ENCODE measurements at regions not wholly inside any gene's neighbourhood (a gene's known extent, or its start where the extent isn't known, plus 50 kb on each side); places are given as distances from the start of the nearest gene placed in this dataset.

DNA sequence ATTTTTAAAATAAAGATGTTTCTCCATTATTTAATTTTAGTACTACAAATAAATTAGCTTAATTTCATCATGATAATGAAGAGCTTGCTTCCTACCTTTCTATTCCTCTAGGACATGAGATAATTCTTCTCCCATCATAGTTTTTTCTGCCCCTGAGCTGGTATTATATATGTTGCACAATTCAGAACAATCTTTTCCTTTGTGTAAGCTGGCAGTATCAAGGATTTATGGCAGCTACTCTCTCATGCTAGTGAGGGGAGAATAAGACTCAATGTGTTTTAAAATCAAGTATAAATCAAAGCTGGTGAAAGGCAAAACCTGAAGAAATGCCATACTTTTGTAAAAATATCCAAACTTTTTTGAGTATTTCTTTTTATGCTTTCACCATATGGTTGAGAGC, 1405.3 kb downstream of the SI start:
- DNase-seq (ENCODE audit: low read depth in 2 of 2): no peak

DNA sequence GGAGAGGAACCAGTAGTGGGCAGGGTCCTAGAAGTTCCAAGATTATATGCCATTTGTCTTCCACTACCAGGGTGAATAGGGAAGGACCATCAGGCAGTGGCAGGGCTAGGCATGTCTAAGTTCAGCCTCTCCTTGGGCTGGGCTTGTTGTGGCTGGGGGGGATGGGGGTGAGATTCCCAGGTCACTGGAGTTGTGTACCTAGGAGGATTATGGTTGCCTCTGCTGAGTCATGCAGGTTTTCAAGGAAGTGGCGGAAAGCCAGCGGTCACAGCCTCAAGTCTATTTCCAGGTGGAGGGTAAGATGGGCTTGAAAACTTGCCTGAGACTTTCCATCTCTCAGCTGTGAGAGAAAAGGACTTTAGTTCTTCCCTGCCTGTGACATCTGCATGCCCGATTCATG, 1407.1 kb downstream of the SI start:
- no peak for DNase-seq (ENCODE audit: low read depth in 2 of 2)

DNA sequence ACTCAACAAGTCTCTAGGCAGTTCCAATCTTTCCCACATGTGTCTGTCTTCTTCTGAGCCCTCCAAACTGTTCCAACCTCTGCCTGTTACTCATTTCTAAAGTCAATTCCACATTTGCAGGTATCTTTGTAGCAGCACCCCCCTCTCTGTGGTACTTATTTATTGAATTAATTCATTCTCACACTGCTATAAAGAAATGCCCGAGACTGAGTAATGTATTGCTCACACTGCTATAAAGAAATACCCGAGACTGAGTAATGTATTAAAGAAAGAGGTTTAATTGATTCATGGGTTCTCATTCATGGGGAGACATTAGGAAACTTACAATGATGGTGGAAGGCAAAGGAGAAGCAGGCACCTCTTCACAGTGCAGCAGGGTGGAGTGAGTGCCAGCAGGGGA, 1413.8 kb downstream of the SI start:
- DNase-seq (ENCODE audit: low read depth in 2 of 2): no peak

DNA sequence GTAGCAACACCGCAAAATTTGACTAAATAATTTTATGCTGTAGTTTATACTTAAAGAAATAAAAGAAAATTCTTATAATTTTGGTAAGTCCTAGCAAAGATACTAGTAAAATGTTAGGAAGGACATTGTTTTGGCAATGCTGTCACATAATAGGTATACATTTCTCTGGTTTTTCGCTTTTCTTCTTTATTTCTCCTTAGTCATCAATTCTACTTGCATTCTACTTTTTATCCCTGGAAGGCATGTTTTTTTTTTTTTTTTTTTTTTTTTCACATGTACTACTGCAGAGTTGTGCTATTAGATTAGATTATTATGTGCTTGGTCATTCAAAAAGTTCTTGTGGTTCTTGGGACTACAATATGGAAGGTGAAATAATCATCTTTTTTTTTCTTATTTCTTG, 1421.2 kb downstream of the SI start:
- DNase-seq (ENCODE audit: low read depth in 2 of 2): no peak

GRCh38 chr3:163655021-163655420, 1423.3 kb downstream of the SI start:
- DNase-seq (ENCODE audit: low read depth in 2 of 2): no peak

DNA sequence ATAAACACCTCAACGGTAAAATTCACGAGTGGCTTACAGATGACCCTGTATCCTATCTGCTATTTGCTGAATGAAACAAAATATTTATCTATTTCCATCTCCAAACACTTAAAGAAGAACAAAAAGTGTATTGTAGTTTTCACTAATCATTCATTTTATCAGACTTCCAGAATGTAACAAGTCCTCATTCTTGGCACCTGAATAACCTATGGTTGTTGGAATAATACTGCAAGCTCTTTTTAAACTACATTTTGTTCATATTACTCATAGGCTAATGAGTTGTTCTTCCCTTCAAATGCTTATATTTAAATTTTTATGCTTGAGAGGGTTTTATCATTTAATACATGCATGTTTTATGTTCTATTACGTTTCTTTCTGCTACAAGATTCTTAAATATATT, 1434.1 kb downstream of the SI start:
- no peak for DNase-seq (ENCODE audit: low read depth in 2 of 2)

GRCh38 chr3:163632722-163633121, 1445.6 kb downstream of the SI start:
- DNase-seq (ENCODE audit: low read depth in 2 of 2): no peak

GRCh38 chr3:163626753-163627152, 1451.5 kb downstream of the SI start:
- DNase-seq (ENCODE audit: low read depth in 2 of 2): no peak

DNA sequence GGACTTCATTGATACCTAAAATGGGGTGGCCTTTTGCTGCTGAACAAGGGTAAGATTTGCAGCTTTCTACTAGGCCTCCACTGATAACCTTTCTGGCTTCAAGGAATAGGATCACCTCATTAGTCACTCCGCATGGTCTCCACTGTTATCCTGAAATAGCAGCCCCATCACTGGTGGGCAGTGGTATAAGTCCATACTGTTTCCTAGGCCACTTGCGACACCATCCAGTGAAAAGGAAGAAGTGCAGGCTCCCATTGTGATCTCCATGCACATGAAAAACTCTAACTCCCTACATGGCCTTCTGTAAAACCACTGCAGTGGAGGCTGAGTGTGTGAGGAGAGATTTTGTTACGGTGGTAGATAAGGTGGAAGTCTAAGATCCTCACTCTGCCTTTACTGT, 1455.9 kb downstream of the SI start:
- no peak for DNase-seq (ENCODE audit: low read depth in 2 of 2)

DNA sequence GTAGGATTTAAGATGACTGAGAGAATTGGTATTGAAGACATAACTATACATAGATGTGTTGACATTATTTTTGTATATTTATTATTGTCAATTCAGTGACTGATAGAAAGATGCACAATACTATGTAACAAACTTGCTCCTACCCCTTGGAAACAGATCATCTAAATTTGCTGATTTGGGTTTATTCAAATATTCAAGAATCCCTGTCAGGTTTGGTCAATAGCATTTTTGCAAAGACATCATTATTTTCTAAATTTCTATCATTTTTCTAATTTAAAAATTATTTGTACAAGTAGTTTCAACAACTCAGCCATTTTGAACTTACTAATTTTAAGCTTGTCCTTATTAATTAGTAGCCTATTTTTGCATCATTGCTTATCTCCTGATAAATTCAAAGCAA, 1463.4 kb downstream of the SI start:
- DNase-seq (ENCODE audit: low read depth in 2 of 2): no peak

DNA sequence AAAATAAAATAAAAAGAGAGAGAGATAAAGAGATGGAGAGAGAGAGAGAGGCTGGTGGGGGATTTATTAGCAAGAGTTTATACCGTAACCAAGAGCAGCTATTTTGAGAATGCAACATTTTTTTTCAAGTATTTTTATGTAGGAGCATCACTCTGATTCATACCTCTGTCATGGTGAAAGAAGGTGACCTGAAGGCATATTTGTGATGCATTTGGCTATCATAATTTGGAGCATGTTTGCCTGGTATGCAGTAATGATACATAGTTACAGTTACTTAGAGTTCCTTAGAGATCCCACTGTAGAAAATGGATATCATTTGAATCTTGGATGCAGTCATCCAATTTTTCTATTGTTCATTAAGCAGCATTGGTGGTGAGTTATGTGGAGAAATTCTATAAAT, 1472.4 kb downstream of the SI start:
- no peak for DNase-seq (ENCODE audit: low read depth in 2 of 2)

GRCh38 chr3:163601426-163601825, 1476.9 kb downstream of the SI start:
- no peak for DNase-seq (ENCODE audit: low read depth in 2 of 2)

DNA sequence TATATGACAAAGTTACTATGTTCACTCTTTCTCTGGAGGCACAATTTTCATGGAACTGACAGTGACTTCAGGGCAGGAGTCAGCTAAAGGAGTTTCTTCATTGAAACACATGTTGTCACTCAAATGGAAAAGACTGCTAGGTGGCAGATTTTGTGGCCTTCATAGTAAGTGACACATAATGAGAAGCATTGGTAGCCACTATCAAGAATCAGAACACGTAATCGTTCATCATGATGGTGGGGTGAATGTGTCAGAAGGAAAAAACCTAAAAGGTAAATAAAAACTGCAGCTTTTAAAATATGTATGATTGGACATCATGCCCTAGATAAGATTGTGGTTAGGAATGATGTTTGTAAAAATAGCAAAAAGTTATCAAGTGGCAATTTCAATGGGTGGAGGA, 1491.0 kb downstream of the SI start:
- no peak for DNase-seq (ENCODE audit: low read depth in 2 of 2)

DNA sequence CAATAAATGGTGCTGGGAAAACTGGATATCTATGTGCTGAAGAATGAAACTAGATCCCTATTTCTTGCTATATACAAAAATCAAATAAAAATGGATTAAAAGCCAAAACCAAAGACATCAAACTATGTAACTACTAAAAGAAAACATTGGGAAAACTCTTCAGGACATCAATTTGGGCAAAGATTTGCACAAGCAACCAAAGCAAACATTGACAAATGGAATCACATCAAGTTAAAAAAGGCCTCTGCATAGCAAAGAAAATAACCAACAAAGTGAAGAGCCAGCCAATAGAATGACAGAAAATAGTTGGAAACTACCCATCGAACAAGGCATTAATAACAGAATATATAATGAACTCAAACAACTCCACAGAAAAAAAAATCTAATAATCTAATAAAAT, 1495.3 kb downstream of the SI start:
- no peak for DNase-seq (ENCODE audit: low read depth in 2 of 2)

DNA sequence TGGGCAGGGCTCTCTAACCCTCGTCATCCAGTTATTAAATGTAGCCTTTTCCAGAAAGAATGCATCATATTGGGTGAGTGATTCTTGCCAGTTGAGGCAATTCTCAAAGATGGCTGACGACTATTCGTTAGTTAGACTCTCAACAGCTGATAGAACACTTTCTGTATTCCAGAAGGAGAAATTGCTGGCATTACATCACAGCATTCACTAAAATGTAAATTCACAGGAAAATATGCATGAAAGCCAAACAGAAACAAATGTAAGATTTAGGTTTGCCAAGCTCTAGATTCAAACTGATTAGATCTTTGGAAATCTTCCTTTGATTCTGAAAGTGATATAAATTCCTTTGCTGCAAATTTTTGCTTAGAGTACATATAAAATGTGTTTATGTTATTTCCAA, 1501.0 kb downstream of the SI start:
- DNase-seq (ENCODE audit: low read depth in 2 of 2): no peak

- DNase-seq (ENCODE audit: low read depth in 2 of 2): no peak
Measured at GRCh38 chr3:163576314-163576713, 1502.0 kb downstream of the SI start.

DNA sequence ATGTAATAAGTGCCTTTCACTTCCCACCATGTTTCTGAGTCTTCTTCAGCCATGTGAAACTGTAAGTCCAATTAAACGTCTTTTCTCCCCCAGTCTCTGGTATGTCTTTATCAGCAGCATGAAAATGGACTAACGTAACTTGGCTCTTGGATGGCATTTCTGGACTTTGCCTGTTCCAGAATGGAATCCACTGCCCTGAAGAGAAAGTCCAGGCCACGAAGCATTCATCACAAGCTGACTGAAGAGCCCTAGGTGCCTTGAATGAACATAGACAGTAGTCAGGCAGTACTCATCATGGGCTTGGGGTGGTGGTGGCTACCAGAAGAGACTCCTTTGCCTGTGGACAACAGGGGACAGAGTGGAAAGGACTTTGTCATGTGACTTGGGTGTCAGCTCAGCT, 1505.0 kb downstream of the SI start:
- DNase-seq (ENCODE audit: low read depth in 2 of 2): no peak

- DNase-seq (ENCODE audit: low read depth in 2 of 2): no peak
Measured at GRCh38 chr3:163572856-163573255, 1505.4 kb downstream of the SI start.

DNA sequence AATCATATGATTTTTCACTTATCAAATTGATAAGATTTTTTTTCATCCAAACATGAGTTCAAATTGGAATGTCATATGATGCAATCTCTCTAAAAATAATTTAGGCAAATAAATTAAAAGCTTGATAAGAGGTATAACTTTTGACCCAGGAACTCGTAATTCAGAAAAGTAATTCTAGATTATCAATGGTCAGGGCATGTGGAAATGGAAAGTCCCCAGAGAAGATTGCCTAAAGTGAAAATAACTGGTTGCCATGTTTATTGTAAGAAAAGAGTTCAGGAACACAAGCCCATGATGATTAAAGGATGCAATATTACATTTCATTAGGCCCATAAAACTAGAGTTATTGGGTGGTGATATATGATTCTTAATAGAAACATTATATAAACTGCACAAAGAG, 1514.8 kb downstream of the SI start:
- no peak for DNase-seq (ENCODE audit: low read depth in 2 of 2)

DNA sequence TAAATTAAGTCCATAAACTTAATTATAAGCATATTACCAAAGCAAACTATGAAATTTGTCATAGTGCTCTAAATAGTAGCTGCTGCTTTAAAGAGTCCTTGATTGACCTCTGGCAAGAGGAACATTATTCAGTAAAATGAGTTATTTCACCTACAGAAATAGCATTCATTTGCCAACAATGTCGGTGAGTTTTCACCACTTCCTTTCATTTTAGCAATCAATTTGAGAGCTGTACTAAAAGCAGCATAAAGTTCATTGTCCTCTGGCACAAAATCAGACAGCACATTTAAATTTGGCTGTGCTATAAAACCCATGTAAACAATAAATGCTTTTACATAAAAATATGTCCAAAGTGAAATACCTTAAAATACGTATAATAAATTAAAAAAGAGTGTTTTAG, 1515.7 kb downstream of the SI start:
- DNase-seq (ENCODE audit: low read depth in 2 of 2): no peak

DNA sequence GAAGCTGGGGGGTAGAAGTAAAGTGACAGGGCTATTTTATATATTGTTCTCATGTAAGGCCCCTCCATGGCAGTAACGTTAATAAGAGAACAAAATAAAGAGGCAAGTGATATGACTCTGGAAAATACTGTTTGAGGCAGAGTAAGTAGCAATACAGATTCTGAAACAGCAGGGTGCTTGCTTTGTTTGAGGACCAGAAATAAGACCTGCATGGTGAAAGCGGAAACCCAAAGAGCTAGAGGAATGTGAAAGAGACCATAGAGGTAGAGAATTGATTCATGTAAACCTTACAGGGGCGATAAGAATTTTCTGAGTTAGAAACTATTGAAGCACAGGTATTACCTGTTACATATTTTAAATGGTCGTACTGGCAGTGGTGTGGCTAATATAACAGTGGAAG, 1517.1 kb downstream of the SI start:
- no peak for DNase-seq (ENCODE audit: low read depth in 2 of 2)

DNA sequence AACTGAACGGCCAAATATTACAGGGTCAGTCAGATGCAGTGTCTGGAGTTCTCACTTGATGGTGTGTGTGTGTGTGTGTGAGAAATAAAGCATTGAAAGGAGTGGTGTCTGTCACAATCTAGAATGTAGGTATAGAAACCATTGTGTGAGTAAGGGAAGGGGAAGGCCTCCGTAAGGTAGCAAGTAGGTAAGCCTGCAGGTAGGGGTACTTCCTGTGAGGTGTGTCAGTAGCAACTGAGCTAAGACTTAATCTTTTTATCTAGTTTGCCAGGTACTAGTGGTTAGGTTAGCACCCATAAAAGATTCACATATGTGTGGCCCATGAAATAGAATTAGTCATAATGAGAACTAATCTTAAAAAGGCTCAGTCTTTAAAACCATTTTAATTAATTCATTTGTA, 1517.8 kb downstream of the SI start:
- no peak for DNase-seq (ENCODE audit: low read depth in 2 of 2)

GRCh38 chr3:163556813-163557523, 1521.3 kb downstream of the SI start:
- no peak for DNase-seq (ENCODE audit: low read depth in 2 of 2)

DNA sequence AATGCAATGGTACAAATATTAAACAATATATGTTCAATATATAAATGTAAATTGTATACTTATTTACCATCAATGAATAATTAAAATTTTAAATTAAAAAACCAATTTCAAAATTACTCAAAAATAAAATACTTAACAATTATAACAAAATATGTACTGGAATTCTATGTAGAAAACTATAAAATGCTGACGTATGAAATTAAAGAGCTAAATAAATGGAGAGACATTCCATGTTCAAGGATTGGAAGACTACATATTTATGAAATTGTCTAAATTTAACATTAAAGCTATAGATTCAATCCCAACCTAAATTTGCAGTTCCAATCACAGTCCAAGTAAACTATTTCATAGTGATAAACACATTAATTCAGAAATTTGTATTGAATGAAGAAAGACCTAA, 1522.4 kb downstream of the SI start:
- no peak for DNase-seq (ENCODE audit: low read depth in 2 of 2)

DNA sequence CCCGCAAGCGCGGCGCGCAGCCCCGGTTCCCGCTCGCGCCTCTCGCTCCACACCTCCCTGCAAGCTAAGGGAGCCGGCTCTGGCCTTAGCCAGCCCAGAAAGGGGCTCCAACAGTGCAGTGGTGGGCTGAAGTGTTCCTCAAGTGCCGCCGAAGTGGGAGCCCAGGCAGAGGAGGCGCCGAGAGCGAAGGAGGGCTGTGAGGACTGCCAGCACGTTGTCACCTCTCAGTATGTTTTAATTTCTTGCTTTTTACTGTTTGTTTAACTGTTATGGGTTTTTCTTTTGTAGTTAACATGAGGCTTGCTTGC, 1525.7 kb downstream of the SI start:
- DNase-seq (ENCODE audit: low read depth in 2 of 2): no peak

Measured in stimulated activated CD4-positive, alpha-beta T cell treated with anti-CD3 and anti-CD28 coated beads, Interleukin-15, amount 100 ng/mL, for 48 hours (primary cell).